Neural progenitor cell (in vitro differentiated cells): ENCODE measurements at regions not wholly inside any gene's neighbourhood (a gene's known extent, or its start where the extent isn't known, plus 50 kb on each side); places are given as distances from the start of the nearest gene placed in this dataset.

ENCODE experiments used
- DNase-seq: peaks from one replicate; pipeline ENCODE4 v3.0.0-alpha.2; 2016; ENCODE audit warnings: low spot score
- H2AFZ ChIP-seq: fragments of 200-600 bp; sonication (generic); replicated peaks from 2 replicates; pipeline ENCODE4 v1.6.1; 2016; ENCODE audit warnings: antibody characterized with exemption
- H3F3A ChIP-seq: fragments of 200-600 bp; sonication (generic); 2 replicates; pipeline ENCODE4 v1.6.1; 2016; ENCODE audit warnings: antibody characterized with exemption, low read depth
- H3K27ac ChIP-seq: fragments of 200-600 bp; sonication (generic); 2 replicates; pipeline ENCODE4 v1.5.1; 2016; ENCODE audit warnings: mild to moderate bottlenecking
- H3K27me3 ChIP-seq: fragments of 200-600 bp; sonication (generic); 2 replicates; pipeline ENCODE4 v1.6.1; 2016; ENCODE audit warnings: mild to moderate bottlenecking, moderate library complexity
- H3K36me3 ChIP-seq: fragments of 200-600 bp; sonication (generic); 2 replicates; pipeline ENCODE4 v1.5.1; 2016
- H3K4me1 ChIP-seq: fragments of 200-600 bp; sonication (generic); 2 replicates; pipeline ENCODE4 v1.6.1; 2016; ENCODE audit warnings: mixed run types
- H3K4me2 ChIP-seq: fragments of 200-600 bp; sonication (generic); 2 replicates; pipeline ENCODE4 v1.6.1; 2016
- H3K4me3 ChIP-seq: fragments of 200-600 bp; sonication (generic); 2 replicates; pipeline ENCODE4 v1.5.1; 2016
- H3K79me2 ChIP-seq: fragments of 200-600 bp; sonication (generic); 2 replicates; pipeline ENCODE4 v1.6.1; 2016; ENCODE audit warnings: low read depth
- H3K9ac ChIP-seq: fragments of 200-600 bp; sonication (generic); 2 replicates; pipeline ENCODE4 v1.6.1; 2016
- H3K9me3 ChIP-seq: fragments of 200-600 bp; sonication (generic); 2 replicates; pipeline ENCODE4 v1.5.1; 2016; ENCODE audit warnings: low read depth
- H4K20me1 ChIP-seq: fragments of 200-600 bp; sonication (generic); 2 replicates; pipeline ENCODE4 v1.6.1; 2016; ENCODE audit warnings: low read depth
- H3K27ac Mint-ChIP-seq: 3 replicates; pipeline ENCODE4 v1.8.0; 2021; ENCODE audit warnings: mixed read lengths
- H3K27me3 Mint-ChIP-seq: 2 replicates; pipeline ENCODE4 v1.8.0; 2022; ENCODE audit warnings: low read depth, mild to moderate bottlenecking, inconsistent platforms, moderate library complexity, mixed read lengths; ENCODE audit not compliant: insufficient read depth
- H3K36me3 Mint-ChIP-seq: 3 replicates; pipeline ENCODE4 v1.8.0; 2021; ENCODE audit warnings: mixed read lengths
- H3K4me1 Mint-ChIP-seq: 3 replicates; pipeline ENCODE4 v1.8.0; 2021; ENCODE audit warnings: mixed read lengths
- H3K4me3 Mint-ChIP-seq: 3 replicates; pipeline ENCODE4 v1.8.0; 2021; ENCODE audit warnings: mild to moderate bottlenecking, moderate library complexity, mixed read lengths
- H3K9me3 Mint-ChIP-seq: 3 replicates; pipeline ENCODE4 v1.8.0; 2020; ENCODE audit warnings: mixed read lengths
- EZH2 ChIP-seq: fragments of 200-600 bp; sonication (generic); IDR thresholded peaks from 2 replicates; pipeline ENCODE4 v1.6.1; 2017; ENCODE audit warnings: antibody characterized with exemption, mild to moderate bottlenecking, moderate library complexity
- EZH2phosphoT487 ChIP-seq: fragments of 200-600 bp; sonication (generic); IDR thresholded peaks from 2 replicates; pipeline ENCODE4 v1.6.1; 2017; ENCODE audit warnings: antibody characterized with exemption
- TF ChIP-seq, protein P1 (sequence below): fragments of 200-600 bp; sonication (generic); IDR thresholded peaks from 2 replicates; pipeline ENCODE4 v1.5.1; 2017; ENCODE audit warnings: antibody characterized with exemption, mild to moderate bottlenecking

DNA sequence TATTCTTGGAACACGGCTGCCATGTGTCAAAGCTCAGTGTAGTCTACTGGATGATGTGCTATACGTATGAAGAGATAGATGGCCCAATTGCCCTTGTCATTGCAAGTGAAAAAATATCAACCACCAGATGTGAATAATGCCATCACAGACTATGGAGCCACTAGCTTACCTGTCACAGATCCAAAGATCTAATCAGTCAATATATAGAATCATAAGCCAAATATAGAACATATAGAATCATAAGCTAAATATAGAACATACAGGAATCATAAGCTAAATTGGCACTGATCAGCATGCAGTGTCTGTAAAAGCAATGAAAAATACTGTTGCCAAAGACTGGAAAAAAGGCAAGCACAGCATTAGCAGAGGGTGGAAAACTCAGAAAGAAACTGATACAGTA is 1656.9 kb upstream of the RAG2 start:
- H3K36me3 ChIP-seq, result no peaks in the 10 kb centered on the region
- no peak overlapping the region for H2AFZ ChIP-seq
- no peaks in the 10 kb centered on the region for H3K36me3 Mint-ChIP-seq
- no peak overlapping the region for H3K27ac Mint-ChIP-seq
- H4K20me1 ChIP-seq, result no peaks in the 10 kb centered on the region
- H3K4me1 ChIP-seq, result no peaks in the 10 kb centered on the region
- TF ChIP-seq EZH2phosphoT487 (no peak), EZH2 (no peak)
- TF ChIP-seq, protein P1, sequence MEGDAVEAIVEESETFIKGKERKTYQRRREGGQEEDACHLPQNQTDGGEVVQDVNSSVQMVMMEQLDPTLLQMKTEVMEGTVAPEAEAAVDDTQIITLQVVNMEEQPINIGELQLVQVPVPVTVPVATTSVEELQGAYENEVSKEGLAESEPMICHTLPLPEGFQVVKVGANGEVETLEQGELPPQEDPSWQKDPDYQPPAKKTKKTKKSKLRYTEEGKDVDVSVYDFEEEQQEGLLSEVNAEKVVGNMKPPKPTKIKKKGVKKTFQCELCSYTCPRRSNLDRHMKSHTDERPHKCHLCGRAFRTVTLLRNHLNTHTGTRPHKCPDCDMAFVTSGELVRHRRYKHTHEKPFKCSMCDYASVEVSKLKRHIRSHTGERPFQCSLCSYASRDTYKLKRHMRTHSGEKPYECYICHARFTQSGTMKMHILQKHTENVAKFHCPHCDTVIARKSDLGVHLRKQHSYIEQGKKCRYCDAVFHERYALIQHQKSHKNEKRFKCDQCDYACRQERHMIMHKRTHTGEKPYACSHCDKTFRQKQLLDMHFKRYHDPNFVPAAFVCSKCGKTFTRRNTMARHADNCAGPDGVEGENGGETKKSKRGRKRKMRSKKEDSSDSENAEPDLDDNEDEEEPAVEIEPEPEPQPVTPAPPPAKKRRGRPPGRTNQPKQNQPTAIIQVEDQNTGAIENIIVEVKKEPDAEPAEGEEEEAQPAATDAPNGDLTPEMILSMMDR, result no peak
- H3K4me1 Mint-ChIP-seq, result peaks cover 3% of the 10 kb centered on the region
- peaks cover 2% of the 10 kb centered on the region for H3K27me3 Mint-ChIP-seq
- DNase-seq, result no peak
- H3K9ac ChIP-seq, result no peak overlapping the region
- H3K79me2 ChIP-seq, result no peaks in the 10 kb centered on the region
- H3K4me3 ChIP-seq, result no peak overlapping the region
- no peak overlapping the region for H3K4me2 ChIP-seq
- no peaks in the 10 kb centered on the region for H3F3A ChIP-seq
- H3K9me3 ChIP-seq, result no peaks in the 10 kb centered on the region
- H3K9me3 Mint-ChIP-seq, result no peaks in the 10 kb centered on the region
- H3K4me3 Mint-ChIP-seq, result no peak overlapping the region
- no peaks in the 10 kb centered on the region for H3K27me3 ChIP-seq
- no peak overlapping the region for H3K27ac ChIP-seq

GRCh38 chr11:38252620-38253019 is 1654.6 kb upstream of the RAG2 start:
- peaks cover 3% of the 10 kb centered on the region for H3K4me1 Mint-ChIP-seq
- H3K36me3 Mint-ChIP-seq, result no peaks in the 10 kb centered on the region
- H4K20me1 ChIP-seq, result no peaks in the 10 kb centered on the region
- H3K4me3 Mint-ChIP-seq, result no peak overlapping the region
- H3K9me3 Mint-ChIP-seq, result no peaks in the 10 kb centered on the region
- H3K27me3 ChIP-seq, result no peaks in the 10 kb centered on the region
- no peaks in the 10 kb centered on the region for H3K9me3 ChIP-seq
- H3K27ac Mint-ChIP-seq, result no peak overlapping the region
- no peak overlapping the region for H2AFZ ChIP-seq
- H3K36me3 ChIP-seq, result no peaks in the 10 kb centered on the region
- no peaks in the 10 kb centered on the region for H3K79me2 ChIP-seq
- TF ChIP-seq, protein P1, result no peak
- TF ChIP-seq EZH2 (no peak), EZH2phosphoT487 (no peak)
- H3K4me3 ChIP-seq, result no peak overlapping the region
- no peak overlapping the region for H3K9ac ChIP-seq
- no peaks in the 10 kb centered on the region for H3K4me1 ChIP-seq
- no peaks in the 10 kb centered on the region for H3F3A ChIP-seq
- no peak for DNase-seq
- no peak overlapping the region for H3K27ac ChIP-seq
- no peak overlapping the region for H3K4me2 ChIP-seq
- peaks cover 2% of the 10 kb centered on the region for H3K27me3 Mint-ChIP-seq

DNA sequence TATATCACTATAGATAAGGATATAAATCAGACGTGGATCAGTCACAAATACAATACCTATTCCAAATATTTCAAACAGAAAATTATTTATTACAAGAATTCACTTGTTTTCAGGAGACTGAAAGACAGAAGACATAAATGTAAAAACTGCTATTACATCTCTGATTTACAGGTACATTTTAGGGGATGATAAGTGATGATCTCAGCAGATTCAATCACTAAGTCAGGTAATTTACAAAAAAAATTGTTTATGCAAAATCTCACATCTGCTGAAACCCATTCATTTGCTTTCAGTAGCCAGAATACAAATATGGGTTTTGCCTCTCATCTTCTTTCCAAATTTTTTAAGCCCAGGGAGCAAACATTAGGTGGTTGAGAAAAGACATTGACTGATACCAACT is 1648.4 kb upstream of the RAG2 start:
- no peaks in the 10 kb centered on the region for H3K4me1 Mint-ChIP-seq
- TF ChIP-seq EZH2phosphoT487 (no peak), EZH2 (no peak)
- TF ChIP-seq, protein P1, result no peak
- no peaks in the 10 kb centered on the region for H3F3A ChIP-seq

GRCh38 chr11:38226684-38227083 is 1628.6 kb upstream of the RAG2 start:
- H3K4me1 ChIP-seq, result no peaks in the 10 kb centered on the region
- no peaks in the 10 kb centered on the region for H3K9me3 ChIP-seq
- peak overlapping the region; percentile 8 for H2AFZ ChIP-seq
- no peak overlapping the region for H3K4me2 ChIP-seq
- Mint-ChIP-seq H3K4me1 (no peaks in the 10 kb centered on the region), H3K27ac (no peak overlapping the region), H3K4me3 (no peak overlapping the region), H3K27me3 (no peaks in the 10 kb centered on the region), H3K9me3 (peaks cover 37% of the 10 kb centered on the region), H3K36me3 (no peaks in the 10 kb centered on the region)
- no peaks in the 10 kb centered on the region for H3K79me2 ChIP-seq
- no peak overlapping the region for H3K27ac ChIP-seq
- H3K36me3 ChIP-seq, result no peaks in the 10 kb centered on the region
- no peak for DNase-seq
- H3K27me3 ChIP-seq, result no peaks in the 10 kb centered on the region
- H3K4me3 ChIP-seq, result no peak overlapping the region
- no peaks in the 10 kb centered on the region for H4K20me1 ChIP-seq
- no peaks in the 10 kb centered on the region for H3F3A ChIP-seq
- no peak overlapping the region for H3K9ac ChIP-seq
- TF ChIP-seq, protein P1, result no peak
- TF ChIP-seq EZH2 (no peak), EZH2phosphoT487 (no peak)

More for the DNA sequence above, 1648.4 kb upstream of the RAG2 start:
- DNase-seq, result no peak
- no peak overlapping the region for H3K27ac Mint-ChIP-seq
- Histone ChIP-seq H3K27ac (no peak overlapping the region), H4K20me1 (no peaks in the 10 kb centered on the region), H3K4me2 (no peak overlapping the region), H3K4me1 (no peaks in the 10 kb centered on the region), H3K9ac (no peak overlapping the region), H3K9me3 (no peaks in the 10 kb centered on the region), H3K36me3 (no peaks in the 10 kb centered on the region), H2AFZ (no peak overlapping the region), H3K4me3 (no peak overlapping the region), H3K79me2 (no peaks in the 10 kb centered on the region), H3K27me3 (no peaks in the 10 kb centered on the region)
- no peaks in the 10 kb centered on the region for H3K9me3 Mint-ChIP-seq
- H3K4me3 Mint-ChIP-seq, result no peak overlapping the region
- no peaks in the 10 kb centered on the region for H3K36me3 Mint-ChIP-seq
- H3K27me3 Mint-ChIP-seq, result peaks cover 2% of the 10 kb centered on the region
